ENCODE measurements at regions not wholly inside any gene's neighbourhood (a gene's known extent, or its start where the extent isn't known, plus 50 kb on each side); places are given as distances from the start of the nearest gene placed in this dataset.

DNA sequence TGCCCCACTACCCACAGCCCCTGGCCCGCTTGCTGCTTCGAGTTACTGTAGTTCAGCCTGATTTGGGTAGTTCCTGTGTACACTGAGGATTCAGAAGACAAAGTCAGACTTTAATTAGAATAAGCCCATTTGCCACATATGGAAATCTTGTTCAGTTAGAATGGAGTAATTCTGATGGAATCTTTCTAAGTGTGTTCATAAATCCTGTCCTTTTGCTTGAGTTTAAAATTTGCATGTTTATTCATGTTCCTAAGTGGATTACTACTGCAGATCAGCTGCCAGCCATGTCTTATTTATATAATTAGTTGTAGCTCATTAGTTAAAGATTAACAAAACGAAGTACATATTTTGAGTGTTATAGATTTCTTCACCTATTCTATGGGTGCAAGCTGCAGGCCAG, 504.5 kb downstream of the PCNX1 start:
- H3K27me3 Mint-ChIP-seq, result no peaks in the 10 kb centered on the region
- peaks cover 15 to 43% (median 20%) of the 10 kb centered on the region in 4 donors for H3K4me1 Mint-ChIP-seq
- H3K27ac Mint-ChIP-seq, result no peak overlapping the region
- no peak overlapping the region for H3K4me3 Mint-ChIP-seq
- no peaks in the 10 kb centered on the region for H3K9me3 ChIP-seq (ENCODE audit: control insufficient read depth in 1 of 2, low read length in 2 of 2)
- POLR2A ChIA-PET (ENCODE audit: partially characterized antibody), result interaction anchor here (0.7 kb wide), 1 partner anchor 16 kb away, joined by 3 read pairs; no protein-coding TSS in a partner anchor
- H3K4me3 ChIP-seq (ENCODE audit: low read length in 2 of 2), result no peak overlapping the region
- CTCF ChIA-PET (ENCODE audit: partially characterized antibody), result no interaction called here
- DNase-seq, result no peak
- no peaks in the 10 kb centered on the region for H3K9me3 Mint-ChIP-seq
- peaks cover 6 to 35% of the 10 kb centered on the region in 2 donors for H3K36me3 Mint-ChIP-seq
- no peak overlapping the region for H3K27ac ChIP-seq (ENCODE audit: low read depth, low read length)
- H3K4me1 ChIP-seq (ENCODE audit: insufficient read depth, low read length), result no peaks in the 10 kb centered on the region
- intact Hi-C loops (cut with micrococcal nuclease), result no loop called here
- H3K27me3 ChIP-seq (ENCODE audit: insufficient read depth, low read length), result no peaks in the 10 kb centered on the region
- no peaks in the 10 kb centered on the region for H3K36me3 ChIP-seq (ENCODE audit: insufficient read depth, low read length)

DNA sequence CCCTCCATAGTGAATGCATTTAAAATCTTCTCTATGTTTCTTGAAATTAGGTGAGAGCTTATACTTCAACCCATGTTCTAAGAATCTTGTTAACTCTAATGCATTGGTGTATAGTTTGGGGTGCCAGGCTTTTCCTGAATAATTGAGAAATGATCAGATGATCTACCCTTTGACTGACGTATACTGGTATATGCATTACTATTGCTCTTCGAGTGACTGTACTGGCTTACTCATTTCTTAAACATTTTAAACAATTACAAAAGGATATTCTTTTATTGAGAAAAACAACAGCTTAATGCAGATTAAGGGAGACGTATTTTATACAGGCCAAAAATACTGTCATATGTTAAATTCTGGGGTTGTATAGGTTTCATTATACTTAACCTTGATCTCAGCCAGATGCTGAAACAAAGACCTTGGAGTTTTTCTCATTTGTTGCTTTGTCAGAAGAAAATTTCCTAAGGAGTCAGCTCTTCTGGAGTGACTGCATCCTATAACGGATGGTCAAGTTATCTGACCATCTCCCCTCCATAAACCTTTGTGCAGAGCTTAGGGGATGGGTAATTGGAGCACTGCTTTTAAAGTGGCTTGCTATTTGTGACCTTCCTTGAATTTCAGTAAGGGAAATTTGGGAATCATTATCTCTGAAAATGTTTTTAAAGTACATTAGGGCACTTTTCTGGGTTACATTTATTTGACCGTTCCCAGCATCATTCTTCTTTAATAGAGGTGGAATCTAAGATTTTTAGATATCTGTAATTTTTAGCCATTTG, 507.6 kb downstream of the PCNX1 start:
- Histone ChIP-seq H3K27me3 (ENCODE audit: insufficient read depth, low read length) (no peaks in the 10 kb centered on the region), H3K36me3 (ENCODE audit: insufficient read depth, low read length) (no peaks in the 10 kb centered on the region), H3K4me1 (ENCODE audit: insufficient read depth, low read length) (no peaks in the 10 kb centered on the region), H3K9me3 (ENCODE audit: control insufficient read depth in 1 of 2, low read length in 2 of 2) (no peaks in the 10 kb centered on the region), H3K4me3 (ENCODE audit: low read length in 2 of 2) (no peak overlapping the region), H3K27ac (ENCODE audit: low read depth, low read length) (no peak overlapping the region)
- no peak overlapping the region for H3K27ac Mint-ChIP-seq
- no peaks in the 10 kb centered on the region for H3K9me3 Mint-ChIP-seq
- intact Hi-C loops (cut with micrococcal nuclease), result no loop called here
- ChIA-PET CTCF (ENCODE audit: partially characterized antibody) (no interaction called here), POLR2A (ENCODE audit: partially characterized antibody) (no interaction called here)
- H3K4me3 Mint-ChIP-seq, result no peak overlapping the region
- H3K4me1 Mint-ChIP-seq, result peaks cover 10 to 26% (median 12%) of the 10 kb centered on the region in 4 donors
- peaks cover 18 to 34% of the 10 kb centered on the region in 2 donors for H3K36me3 Mint-ChIP-seq
- DNase-seq, result no peak
- H3K27me3 Mint-ChIP-seq, result no peaks in the 10 kb centered on the region

DNA sequence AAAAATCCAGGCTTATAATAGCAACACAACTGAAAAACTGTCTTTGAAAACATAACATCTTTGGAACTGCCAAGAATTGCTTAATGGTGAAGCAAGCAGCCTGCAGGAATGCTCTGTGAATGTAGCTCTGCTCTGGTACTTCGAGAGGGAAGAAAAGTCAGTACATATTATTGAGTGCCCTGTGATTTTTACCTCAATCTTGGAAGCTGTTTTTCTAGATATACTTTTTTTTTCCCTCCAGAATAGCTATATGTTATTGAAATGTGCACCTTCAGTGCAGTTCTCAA, 508.1 kb downstream of the PCNX1 start:
- Mint-ChIP-seq H3K4me1 (peaks cover 7 to 21% (median 12%) of the 10 kb centered on the region in 4 donors), H3K27me3 (no peaks in the 10 kb centered on the region), H3K4me3 (no peak overlapping the region), H3K9me3 (no peaks in the 10 kb centered on the region), H3K36me3 (peaks cover 18 to 35% of the 10 kb centered on the region in 2 donors), H3K27ac (peak overlapping the region in 2 of 7 donors; percentile 14 to 50)
- Histone ChIP-seq H3K4me3 (ENCODE audit: low read length in 2 of 2) (no peak overlapping the region), H3K4me1 (ENCODE audit: insufficient read depth, low read length) (no peaks in the 10 kb centered on the region), H3K36me3 (ENCODE audit: insufficient read depth, low read length) (no peaks in the 10 kb centered on the region), H3K9me3 (ENCODE audit: control insufficient read depth in 1 of 2, low read length in 2 of 2) (no peaks in the 10 kb centered on the region), H3K27ac (ENCODE audit: low read depth, low read length) (no peak overlapping the region), H3K27me3 (ENCODE audit: insufficient read depth, low read length) (no peaks in the 10 kb centered on the region)
- intact Hi-C loops (cut with micrococcal nuclease), result no loop called here
- ChIA-PET CTCF (ENCODE audit: partially characterized antibody) (no interaction called here), POLR2A (ENCODE audit: partially characterized antibody) (no interaction called here)
- no peak for DNase-seq

DNA sequence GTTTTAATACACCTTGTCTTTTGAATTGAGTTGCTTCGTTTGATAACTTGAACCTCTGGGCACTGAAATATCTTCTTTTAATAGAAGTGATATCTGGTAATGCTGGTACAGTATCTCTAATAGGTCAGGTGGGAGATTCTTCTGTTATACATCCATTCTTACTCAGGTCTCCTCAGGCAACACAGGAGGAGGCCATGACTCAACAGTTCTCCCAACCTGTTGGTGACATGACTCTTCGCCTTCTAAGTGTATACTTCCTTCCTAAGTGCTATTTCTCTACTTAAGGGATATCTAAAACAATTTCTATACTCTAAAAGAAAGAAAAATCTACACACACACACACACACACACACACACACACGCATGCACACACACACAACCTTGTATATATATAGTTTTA, 509.1 kb downstream of the PCNX1 start:
- Mint-ChIP-seq H3K36me3 (peaks cover 20 to 40% of the 10 kb centered on the region in 2 donors), H3K27me3 (no peaks in the 10 kb centered on the region), H3K9me3 (no peaks in the 10 kb centered on the region)

DNA sequence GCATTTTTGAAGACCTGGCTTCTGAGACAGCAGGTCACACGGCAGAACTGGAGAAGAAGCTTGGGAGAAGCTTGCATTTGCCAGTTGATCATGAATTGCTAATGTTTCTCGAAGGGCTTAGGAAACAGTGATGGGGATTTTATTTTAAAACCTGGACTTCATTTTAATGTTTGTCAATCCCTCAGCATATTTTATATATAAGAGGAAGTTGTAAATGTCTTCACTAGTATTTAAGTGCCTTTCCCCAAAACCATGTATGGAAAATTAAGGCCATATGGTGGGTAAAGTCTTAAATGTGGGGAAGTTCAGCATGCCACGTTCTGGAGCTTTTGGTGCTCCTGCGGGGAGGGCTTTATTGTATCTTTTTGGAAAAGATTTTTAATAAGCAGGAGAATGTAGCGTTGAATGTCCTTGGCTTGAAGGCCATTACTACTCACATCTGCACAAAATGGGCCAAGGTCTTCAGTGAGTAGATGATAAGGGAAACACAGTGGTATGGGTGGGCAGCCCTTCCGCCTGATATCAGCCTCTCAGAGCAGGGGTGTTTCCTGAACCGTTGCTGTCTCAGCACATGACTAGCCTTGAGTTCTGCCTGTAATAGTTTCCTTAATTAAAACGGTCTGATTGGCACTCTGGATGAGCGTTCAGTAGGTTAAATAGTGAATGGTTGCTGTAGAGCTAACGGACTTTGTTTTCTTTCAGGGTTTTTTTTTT, 511.4 kb downstream of the PCNX1 start:
- Mint-ChIP-seq H3K27me3 (no peaks in the 10 kb centered on the region), H3K4me1 (peaks cover 0 to 2% (median 0%) of the 10 kb centered on the region in 4 donors), H3K27ac (peak overlapping the region in 2 of 7 donors; percentile 7 to 76), H3K4me3 (no peak overlapping the region), H3K9me3 (peaks cover 0 to 4% (median 2%) of the 10 kb centered on the region in 8 donors), H3K36me3 (peaks cover 39 to 51% of the 10 kb centered on the region in 2 donors)
- H3K27me3 ChIP-seq (ENCODE audit: insufficient read depth, low read length), result no peaks in the 10 kb centered on the region
- no peaks in the 10 kb centered on the region for H3K9me3 ChIP-seq (ENCODE audit: control insufficient read depth in 1 of 2, low read length in 2 of 2)
- POLR2A ChIA-PET (ENCODE audit: partially characterized antibody), result no interaction called here
- no peak overlapping the region for H3K4me3 ChIP-seq (ENCODE audit: low read length in 2 of 2)
- no peaks in the 10 kb centered on the region for H3K4me1 ChIP-seq (ENCODE audit: insufficient read depth, low read length)
- CTCF ChIA-PET (ENCODE audit: partially characterized antibody), result interaction anchor here (2.0 kb wide), 1 partner anchor 15 kb away, joined by 7 read pairs; no protein-coding TSS in a partner anchor
- H3K36me3 ChIP-seq (ENCODE audit: insufficient read depth, low read length), result no peaks in the 10 kb centered on the region
- intact Hi-C loops (cut with micrococcal nuclease), result no loop called here
- H3K27ac ChIP-seq (ENCODE audit: low read depth, low read length), result no peak overlapping the region
- no peak for DNase-seq

More for the DNA sequence above, 509.1 kb downstream of the PCNX1 start:
- Mint-ChIP-seq H3K27ac (no peak overlapping the region), H3K4me1 (peaks cover 2 to 11% (median 5%) of the 10 kb centered on the region in 4 donors), H3K4me3 (no peak overlapping the region)
- no peak for DNase-seq
- Histone ChIP-seq H3K4me1 (ENCODE audit: insufficient read depth, low read length) (no peaks in the 10 kb centered on the region), H3K27me3 (ENCODE audit: insufficient read depth, low read length) (no peaks in the 10 kb centered on the region), H3K36me3 (ENCODE audit: insufficient read depth, low read length) (no peaks in the 10 kb centered on the region), H3K4me3 (ENCODE audit: low read length in 2 of 2) (no peak overlapping the region), H3K9me3 (ENCODE audit: control insufficient read depth in 1 of 2, low read length in 2 of 2) (no peaks in the 10 kb centered on the region), H3K27ac (ENCODE audit: low read depth, low read length) (no peak overlapping the region)
- ChIA-PET POLR2A (ENCODE audit: partially characterized antibody) (no interaction called here), CTCF (ENCODE audit: partially characterized antibody) (no interaction called here)
- intact Hi-C loops (cut with micrococcal nuclease), result no loop called here

DNA sequence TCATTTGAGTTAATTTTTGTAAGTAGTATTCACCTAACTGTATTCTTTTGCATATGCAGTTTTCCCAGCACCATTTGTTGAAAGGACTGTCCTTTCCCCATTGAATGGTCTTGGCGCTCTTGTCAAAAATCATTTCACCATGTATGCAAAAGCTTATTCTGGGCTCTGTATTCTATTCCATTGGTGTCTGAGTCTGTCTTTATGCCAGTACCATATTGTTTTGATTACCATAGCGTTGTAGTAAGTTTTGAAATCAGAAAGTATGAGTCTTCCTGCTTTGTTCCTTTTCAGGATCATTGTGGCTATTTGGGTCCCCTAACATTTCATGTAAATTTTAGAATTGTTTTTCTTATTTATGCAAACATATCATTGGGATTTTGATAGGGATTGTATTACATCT, 508.7 kb upstream of the RGS6 start:
- H3K27ac ChIP-seq (ENCODE audit: low read depth, low read length), result no peak overlapping the region
- Mint-ChIP-seq H3K9me3 (peaks cover 0 to 37% (median 30%) of the 10 kb centered on the region in 8 donors), H3K4me1 (peaks cover 0 to 6% (median 4%) of the 10 kb centered on the region in 4 donors), H3K36me3 (peaks cover 57 to 60% of the 10 kb centered on the region in 2 donors), H3K27ac (no peak overlapping the region), H3K27me3 (no peaks in the 10 kb centered on the region), H3K4me3 (no peak overlapping the region)
- H3K36me3 ChIP-seq (ENCODE audit: insufficient read depth, low read length), result no peaks in the 10 kb centered on the region
- H3K27me3 ChIP-seq (ENCODE audit: insufficient read depth, low read length), result no peaks in the 10 kb centered on the region
- no peaks in the 10 kb centered on the region for H3K9me3 ChIP-seq (ENCODE audit: control insufficient read depth in 1 of 2, low read length in 2 of 2)
- intact Hi-C loops (cut with micrococcal nuclease), result no loop called here
- H3K4me3 ChIP-seq (ENCODE audit: low read length in 2 of 2), result no peak overlapping the region
- DNase-seq, result no peak
- CTCF ChIA-PET (ENCODE audit: partially characterized antibody), result no interaction called here
- H3K4me1 ChIP-seq (ENCODE audit: insufficient read depth, low read length), result no peaks in the 10 kb centered on the region
- POLR2A ChIA-PET (ENCODE audit: partially characterized antibody), result no interaction called here

DNA sequence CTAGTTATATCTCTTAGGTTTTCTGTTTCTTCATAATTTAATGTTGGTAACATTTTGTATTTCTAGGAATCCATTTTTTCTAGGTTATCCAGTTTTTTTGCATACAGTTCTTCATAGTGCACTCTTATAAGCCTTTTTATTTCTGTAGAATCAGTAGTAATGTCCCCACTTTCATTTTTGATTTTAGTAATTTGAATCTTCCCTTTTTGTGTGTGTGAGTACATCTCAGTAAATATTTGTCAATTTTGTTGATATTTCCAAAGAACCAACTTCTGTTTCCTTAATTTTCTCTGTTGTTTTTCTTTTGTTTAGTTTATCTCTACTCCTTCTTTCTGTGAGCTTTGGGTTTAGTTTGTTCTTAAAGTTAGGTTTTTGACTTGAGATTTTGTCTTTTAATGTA, 507.3 kb upstream of the RGS6 start:
- no peak overlapping the region for H3K4me3 Mint-ChIP-seq

More for the DNA sequence above, 507.3 kb upstream of the RGS6 start:
- CTCF ChIA-PET (ENCODE audit: partially characterized antibody), result no interaction called here
- peaks cover 0 to 37% (median 30%) of the 10 kb centered on the region in 8 donors for H3K9me3 Mint-ChIP-seq
- no peaks in the 10 kb centered on the region for H3K27me3 Mint-ChIP-seq
- H3K27me3 ChIP-seq (ENCODE audit: insufficient read depth, low read length), result no peaks in the 10 kb centered on the region
- H3K36me3 ChIP-seq (ENCODE audit: insufficient read depth, low read length), result no peaks in the 10 kb centered on the region
- no peaks in the 10 kb centered on the region for H3K9me3 ChIP-seq (ENCODE audit: control insufficient read depth in 1 of 2, low read length in 2 of 2)
- peaks cover 0 to 9% (median 6%) of the 10 kb centered on the region in 4 donors for H3K4me1 Mint-ChIP-seq
- POLR2A ChIA-PET (ENCODE audit: partially characterized antibody), result no interaction called here
- no peak overlapping the region for H3K4me3 ChIP-seq (ENCODE audit: low read length in 2 of 2)
- H3K36me3 Mint-ChIP-seq, result peaks cover 55% of the 10 kb centered on the region in 2 donors
- H3K27ac ChIP-seq (ENCODE audit: low read depth, low read length), result no peak overlapping the region
- no peaks in the 10 kb centered on the region for H3K4me1 ChIP-seq (ENCODE audit: insufficient read depth, low read length)
- no peak overlapping the region for H3K27ac Mint-ChIP-seq
- intact Hi-C loops (cut with micrococcal nuclease), result no loop called here
- DNase-seq, result no peak

Data from CD4-positive, alpha-beta memory T cell (primary cell).